PC-3 (cell line): ENCODE measurements at regions not wholly inside any gene's neighbourhood (a gene's known extent, or its start where the extent isn't known, plus 50 kb on each side); places are given as distances from the start of the nearest gene placed in this dataset.

ENCODE experiments used
- ATAC-seq: fragments of 200-7000 bp; cut with Tn5 transposase; 2 replicates; pipeline ENCODE4 v1.9.1; 2020; ENCODE audit warnings: mild to moderate bottlenecking, moderate library complexity
- BruUV-seq: library from RNA; stranded (reverse); fragments of 400-500 nt; replicated peaks from 2 replicates; lab custom pipeline; 2021; lab: Mats Ljungman, UMichigan
- CTCF ChIA-PET: fragments of 300-600 bp; sonication (Branson Sonifier 250); formaldehyde crosslinking; loops from one replicate; lab custom pipeline; 2022; ENCODE audit warnings: antibody characterized with exemption; lab: Charles Lee
- POLR2A ChIA-PET: fragments of 300-600 bp; sonication (Branson Sonifier 250); formaldehyde crosslinking; loops from one replicate; lab custom pipeline; 2022; ENCODE audit warnings: antibody characterized with exemption; ENCODE audit not compliant: unreplicated experiment; lab: Charles Lee
- DNase-seq: peaks from one replicate; pipeline ENCODE4 v3.0.0-alpha.2; 2015
- H2AFZ ChIP-seq: fragments of 300-600 bp; sonication (generic); 2 replicates; pipeline ENCODE4 v1.6.0; 2016; ENCODE audit warnings: antibody characterized with exemption, low read length
- H3F3A ChIP-seq: fragments of 300-600 bp; sonication (generic); one replicate; pipeline ENCODE4 v1.6.0; 2017; ENCODE audit warnings: antibody characterized with exemption, low read length, control low read depth, mild to moderate bottlenecking; ENCODE audit not compliant: unreplicated experiment
- H3K27ac ChIP-seq: fragments of 300-600 bp; sonication (generic); 2 replicates; pipeline ENCODE4 v1.5.1; 2016; ENCODE audit warnings: mild to moderate bottlenecking, low read length
- H3K27me3 ChIP-seq: fragments of 300-600 bp; sonication (generic); 2 replicates; pipeline ENCODE4 v1.6.1; 2016; ENCODE audit warnings: low read length, mixed read lengths
- H3K36me3 ChIP-seq: fragments of 300-600 bp; sonication (generic); 2 replicates; pipeline ENCODE4 v1.6.1; 2016; ENCODE audit warnings: low read depth, mixed run types, low read length, mixed read lengths
- H3K4me1 ChIP-seq: fragments of 300-600 bp; sonication (generic); 2 replicates; pipeline ENCODE4 v1.5.1; 2016; ENCODE audit warnings: low read length; ENCODE audit not compliant: insufficient read depth
- H3K4me2 ChIP-seq: fragments of 300-600 bp; sonication (generic); 2 replicates; pipeline ENCODE4 v1.6.0; 2016; ENCODE audit warnings: low read length
- H3K4me3 ChIP-seq: fragments of 300-600 bp; sonication (generic); 2 replicates; pipeline ENCODE4 v1.5.1; 2016; ENCODE audit warnings: mild to moderate bottlenecking, low read length, mixed read lengths
- H3K79me2 ChIP-seq: fragments of 300-600 bp; sonication (generic); 2 replicates; pipeline ENCODE4 v1.6.1; 2017; ENCODE audit warnings: low read length, mixed read lengths
- H3K9ac ChIP-seq: fragments of 300-600 bp; sonication (generic); 2 replicates; pipeline ENCODE4 v1.6.0; 2016; ENCODE audit warnings: mild to moderate bottlenecking, low read length
- H3K9me2 ChIP-seq: fragments of 300-600 bp; sonication (generic); replicated peaks from 2 replicates; pipeline ENCODE4 v1.6.1; 2016; ENCODE audit warnings: mixed run types, low read length, mixed read lengths
- H3K9me3 ChIP-seq: fragments of 300-600 bp; sonication (generic); 2 replicates; pipeline ENCODE4 v1.6.1; 2016; ENCODE audit warnings: low read length, mixed read lengths
- H4K20me1 ChIP-seq: fragments of 300-600 bp; sonication (generic); 2 replicates; pipeline ENCODE4 v1.6.1; 2016; ENCODE audit warnings: low read length, mixed read lengths
- CTCF ChIP-seq: fragments of 300-600 bp; sonication (generic); conservative IDR thresholded peaks from 2 replicates; pipeline ENCODE4 v1.5.1; 2017; ENCODE audit warnings: antibody characterized with exemption, low read depth, mild to moderate bottlenecking, low read length
- EZH2 ChIP-seq: fragments of 300-600 bp; sonication (generic); IDR thresholded peaks from one replicate; pipeline ENCODE4 v1.6.1; 2017; ENCODE audit warnings: antibody characterized with exemption, mild to moderate bottlenecking, low read length; ENCODE audit not compliant: unreplicated experiment
- EZH2phosphoT487 ChIP-seq: fragments of 300-600 bp; sonication (generic); IDR thresholded peaks from 2 replicates; pipeline ENCODE4 v1.6.1; 2018; ENCODE audit warnings: mild to moderate bottlenecking, antibody characterized with exemption, low read length, borderline replicate concordance
- intact Hi-C: fragments of 100-400 bp; cut with micrococcal nuclease; formaldehyde crosslinking; loops from 2 replicates; pipeline ENCODE4 v1.9.0; 2023

- H3K4me2 ChIP-seq: peak overlapping the region; percentile 30
- H2AFZ ChIP-seq: no peak overlapping the region
- peak; percentile 51 for DNase-seq
- peak overlapping the region; percentile 59 for H3K9ac ChIP-seq
- CTCF ChIA-PET: no interaction called here
- POLR2A ChIA-PET: no interaction called here
- no peak overlapping the region for H3K4me3 ChIP-seq
- H3K79me2 ChIP-seq: no peaks in the 10 kb centered on the region
- ATAC-seq: no peak; the same call in 1 of the 2 replicates
- peaks cover 36% of the 10 kb centered on the region for H3K4me1 ChIP-seq
- no peaks in the 10 kb centered on the region for H4K20me1 ChIP-seq
- peaks cover 5% of the 10 kb centered on the region for H3F3A ChIP-seq
- TF ChIP-seq EZH2phosphoT487: no peak
- no peak for TF ChIP-seq EZH2
- TF ChIP-seq CTCF: no peak
- BruUV-seq: no TSS peak
- no peaks in the 10 kb centered on the region for H3K36me3 ChIP-seq
- intact Hi-C loops: loop anchor here (2.0 kb wide), 1 partner anchor 56 kb away; no protein-coding TSS in a partner anchor
- H3K9me2 ChIP-seq: no peaks in the 10 kb centered on the region
- H3K27ac ChIP-seq: peak overlapping the region; percentile 84
- no peaks in the 10 kb centered on the region for H3K27me3 ChIP-seq
- no peaks in the 10 kb centered on the region for H3K9me3 ChIP-seq
These were observed 132.5 kb downstream of the ADAMTS15 start for GRCh38 chr11:130580891-130581492.

- POLR2A ChIA-PET: no interaction called here
- DNase-seq: no peak
- no peak overlapping the region for H2AFZ ChIP-seq
- H3K79me2 ChIP-seq: no peaks in the 10 kb centered on the region
- no peak overlapping the region for H3K4me2 ChIP-seq
- TF ChIP-seq EZH2phosphoT487 (no peak), EZH2 (no peak), CTCF (no peak)
- H3K9me2 ChIP-seq: no peaks in the 10 kb centered on the region
- no peaks in the 10 kb centered on the region for H3K36me3 ChIP-seq
- H3F3A ChIP-seq: peaks cover 5% of the 10 kb centered on the region
- ATAC-seq: no peak
- intact Hi-C loops: loop anchor here (2.0 kb wide), 1 partner anchor 55 kb away; no protein-coding TSS in a partner anchor
- H3K27me3 ChIP-seq: no peaks in the 10 kb centered on the region
- H3K9ac ChIP-seq: no peak overlapping the region; the same call in 1 of the 2 replicates
- H3K4me1 ChIP-seq: peaks cover 40% of the 10 kb centered on the region
- H3K9me3 ChIP-seq: no peaks in the 10 kb centered on the region
- CTCF ChIA-PET: no interaction called here
- no TSS peak for BruUV-seq
- H3K27ac ChIP-seq: peak overlapping the region; percentile 84
- H3K4me3 ChIP-seq: no peak overlapping the region
- H4K20me1 ChIP-seq: no peaks in the 10 kb centered on the region
These were observed 133.2 kb downstream of the ADAMTS15 start for GRCh38 chr11:130581646-130582045.

GRCh38 chr11:130582176-130582575 is 133.7 kb downstream of the ADAMTS15 start:
- no peaks in the 10 kb centered on the region for H3K79me2 ChIP-seq
- no peak overlapping the region for H2AFZ ChIP-seq
- intact Hi-C loops: no loop called here
- H3K4me3 ChIP-seq: no peak overlapping the region
- DNase-seq (no peak), ATAC-seq (no peak)
- H3K9me3 ChIP-seq: no peaks in the 10 kb centered on the region
- peaks cover 5% of the 10 kb centered on the region for H3F3A ChIP-seq
- no peaks in the 10 kb centered on the region for H3K9me2 ChIP-seq
- ChIA-PET POLR2A (no interaction called here), CTCF (no interaction called here)
- H3K4me2 ChIP-seq: no peak overlapping the region
- no peaks in the 10 kb centered on the region for H4K20me1 ChIP-seq
- no peaks in the 10 kb centered on the region for H3K36me3 ChIP-seq
- no peaks in the 10 kb centered on the region for H3K27me3 ChIP-seq
- H3K4me1 ChIP-seq: peaks cover 40% of the 10 kb centered on the region
- no TSS peak for BruUV-seq
- H3K9ac ChIP-seq: no peak overlapping the region
- H3K27ac ChIP-seq: no peak overlapping the region
- TF ChIP-seq EZH2: no peak
